ENCODE measurements at regions not wholly inside any gene's neighbourhood (a gene's known extent, or its start where the extent isn't known, plus 50 kb on each side); places are given as distances from the start of the nearest gene placed in this dataset.

GRCh38 chr5:164799391-164799790 is 1294.0 kb downstream of the MAT2B start:
- Histone ChIP-seq H3K9me3 (ENCODE audit: control insufficient read depth in 2 of 2, low read length in 2 of 2) (peaks cover 2 to 4% of the 10 kb centered on the region in 2 experiments), H3K36me3 (ENCODE audit: control insufficient read depth, insufficient read depth, low read length) (no peaks in the 10 kb centered on the region), H3K27me3 (ENCODE audit: control insufficient read depth, insufficient read depth, low read length) (no peaks in the 10 kb centered on the region), H3K27ac (ENCODE audit: insufficient read depth, low read length, poor library complexity, severe bottlenecking) (no peak overlapping the region), H3K4me1 (ENCODE audit: control insufficient read depth, insufficient read depth, low read length, poor library complexity, severe bottlenecking) (no peaks in the 10 kb centered on the region), H3K4me3 (ENCODE audit: low read depth, low read length) (no peak overlapping the region)
- no peaks in the 10 kb centered on the region for H3K27me3 Mint-ChIP-seq
- DNase-seq (no peak), ATAC-seq (ENCODE audit: low read depth in 2 of 2) (no peak)
- H3K4me3 Mint-ChIP-seq, result no peak overlapping the region
- H3K27ac Mint-ChIP-seq, result no peak overlapping the region
- no peaks in the 10 kb centered on the region for H3K4me1 Mint-ChIP-seq
- H3K9me3 Mint-ChIP-seq, result peaks cover 0 to 33% (median 7%) of the 10 kb centered on the region in 7 donors
- H3K36me3 Mint-ChIP-seq, result no peaks in the 10 kb centered on the region

- no peaks in the 10 kb centered on the region for H3K27me3 Mint-ChIP-seq
- no peaks in the 10 kb centered on the region for H3K4me1 Mint-ChIP-seq
- Histone ChIP-seq H3K27ac (ENCODE audit: insufficient read depth, low read length, poor library complexity, severe bottlenecking) (no peak overlapping the region), H3K36me3 (ENCODE audit: control insufficient read depth, insufficient read depth, low read length) (no peaks in the 10 kb centered on the region), H3K9me3 (ENCODE audit: control insufficient read depth in 2 of 2, low read length in 2 of 2) (peaks cover 2 to 4% of the 10 kb centered on the region in 2 experiments), H3K4me1 (ENCODE audit: control insufficient read depth, insufficient read depth, low read length, poor library complexity, severe bottlenecking) (no peaks in the 10 kb centered on the region), H3K4me3 (ENCODE audit: low read depth, low read length) (no peak overlapping the region), H3K27me3 (ENCODE audit: control insufficient read depth, insufficient read depth, low read length) (no peaks in the 10 kb centered on the region)
- H3K36me3 Mint-ChIP-seq, result no peaks in the 10 kb centered on the region
- H3K4me3 Mint-ChIP-seq, result no peak overlapping the region
- H3K27ac Mint-ChIP-seq, result no peak overlapping the region
- DNase-seq, result no peak
- H3K9me3 Mint-ChIP-seq, result peaks cover 0 to 40% (median 8%) of the 10 kb centered on the region in 7 donors
- ATAC-seq (ENCODE audit: low read depth in 2 of 2), result no peak
Observed at GRCh38 chr5:164801910-164802309, 1296.5 kb downstream of the MAT2B start.

GRCh38 chr5:164809821-164810220 is 1304.4 kb downstream of the MAT2B start:
- no peaks in the 10 kb centered on the region for H3K4me1 ChIP-seq (ENCODE audit: control insufficient read depth, insufficient read depth, low read length, poor library complexity, severe bottlenecking)
- no peak for ATAC-seq (ENCODE audit: low read depth in 2 of 2)
- H3K36me3 Mint-ChIP-seq, result no peaks in the 10 kb centered on the region
- no peaks in the 10 kb centered on the region for H3K27me3 ChIP-seq (ENCODE audit: control insufficient read depth, insufficient read depth, low read length)
- H3K9me3 ChIP-seq (ENCODE audit: control insufficient read depth in 2 of 2, low read length in 2 of 2), result no peaks in the 10 kb centered on the region
- no peak overlapping the region for H3K27ac Mint-ChIP-seq
- no peak overlapping the region for H3K27ac ChIP-seq (ENCODE audit: insufficient read depth, low read length, poor library complexity, severe bottlenecking)
- H3K36me3 ChIP-seq (ENCODE audit: control insufficient read depth, insufficient read depth, low read length), result no peaks in the 10 kb centered on the region
- H3K4me3 ChIP-seq (ENCODE audit: low read depth, low read length), result no peak overlapping the region
- no peak for DNase-seq
- peaks cover 0 to 9% (median 6%) of the 10 kb centered on the region in 7 donors for H3K9me3 Mint-ChIP-seq
- no peaks in the 10 kb centered on the region for H3K27me3 Mint-ChIP-seq
- H3K4me1 Mint-ChIP-seq, result no peaks in the 10 kb centered on the region
- H3K4me3 Mint-ChIP-seq, result no peak overlapping the region

GRCh38 chr5:164818445-164818844 is 1313.0 kb downstream of the MAT2B start:
- peaks cover 2 to 4% of the 10 kb centered on the region in 2 experiments for H3K9me3 ChIP-seq (ENCODE audit: control insufficient read depth in 2 of 2, low read length in 2 of 2)
- no peaks in the 10 kb centered on the region for H3K4me1 ChIP-seq (ENCODE audit: control insufficient read depth, insufficient read depth, low read length, poor library complexity, severe bottlenecking)
- Mint-ChIP-seq H3K27me3 (no peaks in the 10 kb centered on the region), H3K36me3 (no peaks in the 10 kb centered on the region), H3K27ac (no peak overlapping the region), H3K9me3 (peaks cover 0 to 14% (median 5%) of the 10 kb centered on the region in 7 donors), H3K4me3 (no peak overlapping the region), H3K4me1 (no peaks in the 10 kb centered on the region)
- no peaks in the 10 kb centered on the region for H3K27me3 ChIP-seq (ENCODE audit: control insufficient read depth, insufficient read depth, low read length)
- DNase-seq, result no peak
- no peak for ATAC-seq (ENCODE audit: low read depth in 2 of 2)
- H3K4me3 ChIP-seq (ENCODE audit: low read depth, low read length), result no peak overlapping the region
- H3K36me3 ChIP-seq (ENCODE audit: control insufficient read depth, insufficient read depth, low read length), result no peaks in the 10 kb centered on the region
- H3K27ac ChIP-seq (ENCODE audit: insufficient read depth, low read length, poor library complexity, severe bottlenecking), result no peak overlapping the region

- Histone ChIP-seq H3K4me3 (ENCODE audit: low read depth, low read length) (no peak overlapping the region), H3K4me1 (ENCODE audit: control insufficient read depth, insufficient read depth, low read length, poor library complexity, severe bottlenecking) (no peaks in the 10 kb centered on the region), H3K27ac (ENCODE audit: insufficient read depth, low read length, poor library complexity, severe bottlenecking) (no peak overlapping the region), H3K27me3 (ENCODE audit: control insufficient read depth, insufficient read depth, low read length) (no peaks in the 10 kb centered on the region), H3K36me3 (ENCODE audit: control insufficient read depth, insufficient read depth, low read length) (no peaks in the 10 kb centered on the region), H3K9me3 (ENCODE audit: control insufficient read depth in 2 of 2, low read length in 2 of 2) (peaks cover 2 to 11% of the 10 kb centered on the region in 2 experiments)
- peaks cover under 1 to 24% (median 3%) of the 10 kb centered on the region in 7 donors for H3K9me3 Mint-ChIP-seq
- no peaks in the 10 kb centered on the region for H3K4me1 Mint-ChIP-seq
- ATAC-seq (ENCODE audit: low read depth in 2 of 2) (no peak), DNase-seq (no peak)
- H3K27me3 Mint-ChIP-seq, result no peaks in the 10 kb centered on the region
- H3K36me3 Mint-ChIP-seq, result no peaks in the 10 kb centered on the region
- no peak overlapping the region for H3K4me3 Mint-ChIP-seq
- H3K27ac Mint-ChIP-seq, result no peak overlapping the region
Observed at GRCh38 chr5:164824671-164825070, 1319.3 kb downstream of the MAT2B start.

- no peaks in the 10 kb centered on the region for H3K27me3 Mint-ChIP-seq
- ATAC-seq (ENCODE audit: low read depth in 2 of 2) (no peak), DNase-seq (no peak)
- no peaks in the 10 kb centered on the region for H3K36me3 Mint-ChIP-seq
- no peak overlapping the region for H3K4me3 Mint-ChIP-seq
- no peak overlapping the region for H3K27ac Mint-ChIP-seq
- H3K27me3 ChIP-seq (ENCODE audit: control insufficient read depth, insufficient read depth, low read length), result no peaks in the 10 kb centered on the region
- no peak overlapping the region for H3K4me3 ChIP-seq (ENCODE audit: low read depth, low read length)
- no peaks in the 10 kb centered on the region for H3K36me3 ChIP-seq (ENCODE audit: control insufficient read depth, insufficient read depth, low read length)
- H3K4me1 Mint-ChIP-seq, result no peaks in the 10 kb centered on the region
- H3K9me3 Mint-ChIP-seq, result peaks cover 0 to 10% (median 3%) of the 10 kb centered on the region in 7 donors
- no peaks in the 10 kb centered on the region for H3K4me1 ChIP-seq (ENCODE audit: control insufficient read depth, insufficient read depth, low read length, poor library complexity, severe bottlenecking)
- H3K9me3 ChIP-seq (ENCODE audit: control insufficient read depth in 2 of 2, low read length in 2 of 2), result peaks cover 0 to 3% of the 10 kb centered on the region in 2 experiments
- H3K27ac ChIP-seq (ENCODE audit: insufficient read depth, low read length, poor library complexity, severe bottlenecking), result no peak overlapping the region
Observed at GRCh38 chr5:164832516-164832915, 1327.1 kb downstream of the MAT2B start.

GRCh38 chr5:164844348-164844747 is 1338.9 kb downstream of the MAT2B start:
- H3K36me3 ChIP-seq (ENCODE audit: control insufficient read depth, insufficient read depth, low read length), result no peaks in the 10 kb centered on the region
- no peaks in the 10 kb centered on the region for H3K4me1 Mint-ChIP-seq
- H3K27ac ChIP-seq (ENCODE audit: insufficient read depth, low read length, poor library complexity, severe bottlenecking), result no peak overlapping the region
- no peak overlapping the region for H3K27ac Mint-ChIP-seq
- H3K9me3 ChIP-seq (ENCODE audit: control insufficient read depth in 2 of 2, low read length in 2 of 2), result no peaks in the 10 kb centered on the region
- no peak overlapping the region for H3K4me3 Mint-ChIP-seq
- DNase-seq (no peak), ATAC-seq (ENCODE audit: low read depth in 2 of 2) (no peak)
- no peaks in the 10 kb centered on the region for H3K27me3 Mint-ChIP-seq
- H3K4me3 ChIP-seq (ENCODE audit: low read depth, low read length), result no peak overlapping the region
- no peaks in the 10 kb centered on the region for H3K27me3 ChIP-seq (ENCODE audit: control insufficient read depth, insufficient read depth, low read length)
- peaks cover 3 to 20% (median 14%) of the 10 kb centered on the region in 7 donors for H3K9me3 Mint-ChIP-seq
- H3K36me3 Mint-ChIP-seq, result no peaks in the 10 kb centered on the region
- no peaks in the 10 kb centered on the region for H3K4me1 ChIP-seq (ENCODE audit: control insufficient read depth, insufficient read depth, low read length, poor library complexity, severe bottlenecking)

GRCh38 chr5:164860896-164861295 is 1355.5 kb downstream of the MAT2B start:
- Histone ChIP-seq H3K27ac (ENCODE audit: insufficient read depth, low read length, poor library complexity, severe bottlenecking) (no peak overlapping the region), H3K36me3 (ENCODE audit: control insufficient read depth, insufficient read depth, low read length) (no peaks in the 10 kb centered on the region), H3K9me3 (ENCODE audit: control insufficient read depth in 2 of 2, low read length in 2 of 2) (no peaks in the 10 kb centered on the region), H3K4me1 (ENCODE audit: control insufficient read depth, insufficient read depth, low read length, poor library complexity, severe bottlenecking) (no peaks in the 10 kb centered on the region), H3K4me3 (ENCODE audit: low read depth, low read length) (no peak overlapping the region), H3K27me3 (ENCODE audit: control insufficient read depth, insufficient read depth, low read length) (no peaks in the 10 kb centered on the region)
- H3K27me3 Mint-ChIP-seq, result no peaks in the 10 kb centered on the region
- no peak overlapping the region for H3K27ac Mint-ChIP-seq
- ATAC-seq (ENCODE audit: low read depth in 2 of 2), result no peak
- H3K4me1 Mint-ChIP-seq, result no peaks in the 10 kb centered on the region
- no peak overlapping the region for H3K4me3 Mint-ChIP-seq
- peaks cover 3% of the 10 kb centered on the region for H3K36me3 Mint-ChIP-seq
- no peak for DNase-seq
- H3K9me3 Mint-ChIP-seq, result peaks cover 1 to 25% (median 7%) of the 10 kb centered on the region in 7 donors
